Keratinocyte (primary cell): ENCODE measurements at regions not wholly inside any gene's neighbourhood (a gene's known extent, or its start where the extent isn't known, plus 50 kb on each side); places are given as distances from the start of the nearest gene placed in this dataset.

Experiments used
- DNase-seq: peaks from one replicate; pipeline ENCODE4 v3.0.0-alpha.2; 2011; ENCODE audit warnings: low read depth, missing footprints, low spot score
- FAIRE-seq: peaks from 2 replicates; lab custom pipeline; 2011; peaks lifted over from hg19 to GRCh38; lab: Jason Lieb, UNC
- H2AFZ ChIP-seq: 2 replicates; pipeline ENCODE4 v1.6.0; 2012; ENCODE audit warnings: low read length, control low read depth, inconsistent platforms; ENCODE audit not compliant: control insufficient read depth
- H3K27ac ChIP-seq: 2 replicates; pipeline ENCODE4 v1.5.1; 2011; ENCODE audit warnings: low read length; ENCODE audit not compliant: control insufficient read depth, insufficient read depth
- H3K27me3 ChIP-seq: 3 replicates; pipeline ENCODE4 v1.6.0; 2011; ENCODE audit warnings: low read length; ENCODE audit not compliant: control insufficient read depth, insufficient read depth; ENCODE audit errors: extremely low read depth
- H3K36me3 ChIP-seq, 2 experiments: 2 replicates in 1 of 2; 3 replicates in 1 of 2; pipeline ENCODE4 v1.5.1; 2011; ENCODE audit warnings: low read length in 2 of 2, mild to moderate bottlenecking in 1 of 2; ENCODE audit not compliant: control insufficient read depth in 2 of 2, insufficient read depth in 2 of 2; ENCODE audit errors: extremely low read depth in 1 of 2
- H3K4me1 ChIP-seq: 3 replicates; pipeline ENCODE4 v1.5.1; 2011; ENCODE audit warnings: low read length; ENCODE audit not compliant: control insufficient read depth, insufficient read depth; ENCODE audit errors: extremely low read depth
- H3K4me2 ChIP-seq: 3 replicates; pipeline ENCODE4 v1.6.0; 2011; ENCODE audit warnings: low read depth, low read length; ENCODE audit not compliant: control insufficient read depth, insufficient read depth; ENCODE audit errors: extremely low read depth
- H3K4me3 ChIP-seq, 3 experiments: fragments of 200-600 bp in 1 of 3; sonication (generic) in 1 of 3; 2 replicates in 2 of 3; 3 replicates in 1 of 3; pipeline ENCODE4 v1.5.1; 2011 to 2016; ENCODE audit warnings: low read length in 3 of 3, mild to moderate bottlenecking in 3 of 3, control low read depth in 2 of 3, inconsistent platforms in 1 of 3, low read depth in 1 of 3, mixed read lengths in 1 of 3, mixed run types in 1 of 3, moderate library complexity in 1 of 3; ENCODE audit not compliant: control insufficient read depth in 2 of 3, insufficient read depth in 2 of 3; ENCODE audit errors: extremely low read depth in 1 of 3
- H3K79me2 ChIP-seq: 2 replicates; pipeline ENCODE4 v1.6.0; 2012; ENCODE audit warnings: low read length; ENCODE audit not compliant: control insufficient read depth, insufficient read depth
- H3K9ac ChIP-seq: 3 replicates; pipeline ENCODE4 v1.6.0; 2011; ENCODE audit warnings: low read length; ENCODE audit not compliant: control insufficient read depth, insufficient read depth; ENCODE audit errors: extremely low read depth
- H3K9me1 ChIP-seq: 3 replicates; pipeline ENCODE4 v1.6.0; 2011; ENCODE audit warnings: low read length; ENCODE audit not compliant: control insufficient read depth, insufficient read depth; ENCODE audit errors: extremely low read depth
- H3K9me3 ChIP-seq: 2 replicates; pipeline ENCODE4 v1.5.1; 2012; ENCODE audit warnings: low read depth, low read length; ENCODE audit not compliant: control insufficient read depth
- H4K20me1 ChIP-seq: 3 replicates; pipeline ENCODE4 v1.6.0; 2011; ENCODE audit warnings: low read length; ENCODE audit not compliant: control insufficient read depth, insufficient read depth; ENCODE audit errors: extremely low read depth
- EZH2 ChIP-seq: IDR thresholded peaks from one replicate; pipeline ENCODE4 v1.6.1; 2012; ENCODE audit warnings: inconsistent platforms, mild to moderate bottlenecking, low read length, moderate library complexity
- dilution Hi-C: fragments of 300-500 bp; cut with MboI; formaldehyde crosslinking; loops from one replicate; pipeline ENCODE4 v1.7.0; 2020; ENCODE audit warnings: low sequenced_read_pairs; ENCODE audit not compliant: extremely low pct_ligation_motif_present
- TF ChIP-seq, protein P1 (sequence below), 3 experiments: IDR thresholded peaks in 1 of 3; conservative IDR thresholded peaks in 1 of 3; optimal IDR thresholded peaks in 1 of 3; 2 replicates in 2 of 3; 3 replicates in 1 of 3; pipeline versions ENCODE3 to v1.5.1; 2011; ENCODE audit warnings: low read length in 3 of 3, mild to moderate bottlenecking in 3 of 3, moderate library complexity in 2 of 3, control low read depth in 1 of 3, inconsistent platforms in 1 of 3; ENCODE audit not compliant: insufficient read depth in 2 of 3; ENCODE audit errors: extremely low read depth in 1 of 3

DNA sequence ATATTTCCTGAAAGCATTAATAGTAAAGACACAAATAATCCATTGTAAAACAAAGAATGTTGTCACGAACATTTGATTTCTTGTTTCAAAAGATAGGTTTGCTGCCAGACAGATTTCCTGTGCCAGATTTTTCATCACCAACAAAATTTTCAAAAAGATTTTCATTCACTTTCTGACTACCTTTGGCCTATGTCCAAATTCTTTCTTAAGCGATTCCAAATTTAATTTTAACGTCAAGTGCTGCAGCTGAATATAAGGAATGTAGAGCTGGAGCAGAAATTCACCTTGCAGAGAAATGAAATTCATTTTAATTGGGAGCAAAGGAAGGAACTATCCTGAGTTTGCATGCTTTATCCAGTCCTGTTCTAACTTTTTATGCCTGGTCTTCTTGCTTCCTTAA lies 277.4 kb downstream of the CCER1 start:
- Histone ChIP-seq H3K9ac (no peak overlapping the region), H3K9me3 (no peaks in the 10 kb centered on the region), H3K4me3 (no peak overlapping the region), H2AFZ (no peak overlapping the region), H3K9me1 (no peaks in the 10 kb centered on the region), H3K79me2 (no peaks in the 10 kb centered on the region), H3K4me2 (no peak overlapping the region), H3K27me3 (no peaks in the 10 kb centered on the region), H3K4me1 (peaks cover 5% of the 10 kb centered on the region), H3K27ac (no peak overlapping the region), H4K20me1 (no peaks in the 10 kb centered on the region), H3K36me3 (no peaks in the 10 kb centered on the region)
- TF ChIP-seq, protein P1, sequence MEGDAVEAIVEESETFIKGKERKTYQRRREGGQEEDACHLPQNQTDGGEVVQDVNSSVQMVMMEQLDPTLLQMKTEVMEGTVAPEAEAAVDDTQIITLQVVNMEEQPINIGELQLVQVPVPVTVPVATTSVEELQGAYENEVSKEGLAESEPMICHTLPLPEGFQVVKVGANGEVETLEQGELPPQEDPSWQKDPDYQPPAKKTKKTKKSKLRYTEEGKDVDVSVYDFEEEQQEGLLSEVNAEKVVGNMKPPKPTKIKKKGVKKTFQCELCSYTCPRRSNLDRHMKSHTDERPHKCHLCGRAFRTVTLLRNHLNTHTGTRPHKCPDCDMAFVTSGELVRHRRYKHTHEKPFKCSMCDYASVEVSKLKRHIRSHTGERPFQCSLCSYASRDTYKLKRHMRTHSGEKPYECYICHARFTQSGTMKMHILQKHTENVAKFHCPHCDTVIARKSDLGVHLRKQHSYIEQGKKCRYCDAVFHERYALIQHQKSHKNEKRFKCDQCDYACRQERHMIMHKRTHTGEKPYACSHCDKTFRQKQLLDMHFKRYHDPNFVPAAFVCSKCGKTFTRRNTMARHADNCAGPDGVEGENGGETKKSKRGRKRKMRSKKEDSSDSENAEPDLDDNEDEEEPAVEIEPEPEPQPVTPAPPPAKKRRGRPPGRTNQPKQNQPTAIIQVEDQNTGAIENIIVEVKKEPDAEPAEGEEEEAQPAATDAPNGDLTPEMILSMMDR (optimal IDR thresholded peaks at IDR 0.05 in 1 of 3, IDR thresholded peaks at IDR 0.05 in 1 of 3, conservative IDR thresholded peaks at IDR 0.05 in 1 of 3; ENCODE audit: extremely low read depth in 1 of 3, insufficient read depth in 2 of 3, low read length in 3 of 3), result no peak
- TF ChIP-seq EZH2, result no peak
- no peak for DNase-seq
- dilution Hi-C loops, result no loop called here
- FAIRE-seq, result no peak

DNA sequence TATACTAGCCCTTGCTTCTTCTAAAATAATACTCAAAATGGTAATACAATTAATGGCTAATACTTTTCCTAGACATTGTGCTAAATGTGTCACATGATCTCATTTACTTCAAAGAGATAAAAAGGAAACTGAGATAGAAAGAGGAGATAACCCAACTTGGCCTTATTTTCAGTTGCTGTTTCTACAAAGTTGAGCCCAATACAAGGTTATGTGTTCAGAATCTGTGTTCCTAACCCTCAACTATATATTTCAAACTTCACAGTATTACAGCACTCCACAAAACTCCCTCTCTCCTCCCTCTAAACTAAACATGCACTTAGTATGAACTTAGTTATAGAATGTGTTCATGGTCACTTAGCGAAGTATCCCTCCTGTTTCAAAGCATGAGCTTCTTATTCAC lies 277.9 kb downstream of the CCER1 start:
- Histone ChIP-seq H3K9ac (no peak overlapping the region), H3K36me3 (no peaks in the 10 kb centered on the region), H4K20me1 (no peaks in the 10 kb centered on the region), H3K4me1 (peaks cover 5% of the 10 kb centered on the region), H3K9me3 (no peaks in the 10 kb centered on the region), H2AFZ (no peak overlapping the region), H3K9me1 (no peaks in the 10 kb centered on the region), H3K27me3 (no peaks in the 10 kb centered on the region), H3K4me2 (no peak overlapping the region), H3K79me2 (no peaks in the 10 kb centered on the region), H3K27ac (no peak overlapping the region), H3K4me3 (no peak overlapping the region)
- FAIRE-seq (no peak), DNase-seq (no peak)
- dilution Hi-C loops, result no loop called here
- TF ChIP-seq, protein P1 (optimal IDR thresholded peaks at IDR 0.05 in 1 of 3, IDR thresholded peaks at IDR 0.05 in 1 of 3, conservative IDR thresholded peaks at IDR 0.05 in 1 of 3; ENCODE audit: extremely low read depth in 1 of 3, insufficient read depth in 2 of 3, low read length in 3 of 3), result no peak
- no peak for TF ChIP-seq EZH2
